ENCODE measurements at regions not wholly inside any gene's neighbourhood (a gene's known extent, or its start where the extent isn't known, plus 50 kb on each side); places are given as distances from the start of the nearest gene placed in this dataset.

DNA sequence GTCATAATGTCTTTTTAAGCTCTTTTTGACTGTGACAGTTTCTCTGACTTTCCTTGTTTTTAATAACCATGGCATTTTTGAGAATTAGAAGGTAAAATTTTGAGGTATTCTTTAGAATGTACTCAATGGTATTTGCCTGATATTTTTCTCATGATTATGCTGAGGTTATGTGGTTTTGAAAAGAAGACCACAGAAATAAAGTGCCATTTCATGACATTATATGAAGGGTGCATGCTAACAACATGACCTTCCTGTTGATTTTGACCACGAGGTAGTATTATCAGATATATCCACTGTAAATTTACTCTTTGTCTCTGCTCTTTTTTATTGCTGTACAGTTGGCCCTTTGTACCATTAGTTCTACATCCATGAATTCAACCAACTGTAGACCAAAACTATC is 1418.5 kb downstream of the PLA2G4A start:
- no peak for DNase-seq (ENCODE audit: low read depth, low spot score)

DNA sequence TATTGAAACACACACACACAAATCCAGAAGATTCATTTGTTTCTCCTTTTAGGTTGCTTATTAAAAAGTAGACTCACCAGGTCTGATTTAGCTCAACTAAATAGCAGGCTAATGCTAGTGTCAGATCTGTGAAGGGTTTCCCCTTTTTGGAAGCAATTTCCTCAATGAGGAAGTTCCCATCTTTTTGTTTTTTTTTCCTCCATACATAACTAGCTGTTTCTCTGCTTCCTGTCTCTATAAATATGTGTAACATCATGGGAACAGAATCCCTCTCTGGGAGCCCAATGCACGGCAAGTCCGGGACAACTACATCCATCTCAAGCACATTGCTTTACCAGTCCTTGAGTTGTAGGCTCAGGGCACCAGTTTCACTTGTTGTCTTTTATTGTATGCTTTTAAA is 1421.1 kb downstream of the PLA2G4A start:
- no peak for DNase-seq (ENCODE audit: low read depth, low spot score)

DNA sequence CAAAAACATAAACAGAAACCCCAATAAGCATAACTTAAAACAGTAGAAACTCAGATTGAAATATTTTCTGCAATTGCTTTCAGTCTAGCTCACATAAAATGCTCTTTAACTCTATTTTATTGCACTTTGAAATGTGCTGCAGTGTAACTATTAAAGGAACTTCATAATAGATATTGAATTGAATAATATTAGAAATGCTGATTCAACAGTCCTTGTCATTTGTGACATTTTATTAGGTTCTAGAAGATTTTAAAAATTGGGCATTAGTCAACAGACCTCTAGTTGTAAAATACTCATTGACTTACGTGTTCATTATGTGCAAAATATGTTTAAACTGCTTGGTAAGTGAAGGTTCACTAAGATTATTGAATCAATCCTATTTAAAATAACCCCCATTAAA is 1422.3 kb downstream of the PLA2G4A start:
- no peak for DNase-seq (ENCODE audit: low read depth, low spot score)

DNA sequence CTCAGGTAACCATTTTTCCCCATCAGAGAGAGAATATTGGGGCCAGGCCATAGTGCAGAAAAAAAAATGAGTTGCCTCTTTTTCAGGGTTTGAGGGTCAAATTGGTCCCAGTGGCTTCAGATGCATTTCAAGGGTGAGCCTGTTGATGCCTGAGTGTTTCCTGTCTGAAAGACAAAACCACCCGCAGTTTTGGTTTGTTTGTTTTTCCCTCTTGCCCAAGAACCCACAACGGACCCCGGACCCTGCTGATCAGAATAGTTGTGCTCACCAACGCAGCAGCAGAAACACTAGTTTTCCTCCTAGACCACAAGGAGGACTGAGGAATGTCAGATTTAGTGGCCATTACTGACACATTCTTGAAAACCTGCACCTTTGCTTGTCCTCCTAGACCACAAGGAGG is 1433.1 kb downstream of the PLA2G4A start:
- DNase-seq (ENCODE audit: low read depth, low spot score): no peak

DNA sequence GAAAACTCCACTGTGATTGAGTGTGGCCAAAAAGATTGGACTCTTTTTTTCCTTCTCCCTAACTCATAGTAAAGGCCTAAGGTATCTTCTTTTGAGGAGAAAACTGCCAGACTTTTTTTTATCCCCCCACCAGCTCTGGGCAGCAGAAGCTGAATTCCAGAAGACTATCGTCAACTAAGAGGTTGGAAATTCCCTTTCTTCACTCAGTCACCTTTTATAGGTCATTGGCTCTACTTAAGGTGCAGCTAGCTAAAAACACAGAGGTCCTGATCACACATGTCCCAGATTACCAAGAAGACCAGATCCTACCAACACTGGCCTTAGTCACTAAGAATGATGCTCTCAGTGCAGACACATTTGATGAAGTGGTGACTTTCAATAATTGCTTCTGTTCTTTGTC is 1441.2 kb downstream of the PLA2G4A start:
- no peak for DNase-seq (ENCODE audit: low read depth, low spot score)

DNA sequence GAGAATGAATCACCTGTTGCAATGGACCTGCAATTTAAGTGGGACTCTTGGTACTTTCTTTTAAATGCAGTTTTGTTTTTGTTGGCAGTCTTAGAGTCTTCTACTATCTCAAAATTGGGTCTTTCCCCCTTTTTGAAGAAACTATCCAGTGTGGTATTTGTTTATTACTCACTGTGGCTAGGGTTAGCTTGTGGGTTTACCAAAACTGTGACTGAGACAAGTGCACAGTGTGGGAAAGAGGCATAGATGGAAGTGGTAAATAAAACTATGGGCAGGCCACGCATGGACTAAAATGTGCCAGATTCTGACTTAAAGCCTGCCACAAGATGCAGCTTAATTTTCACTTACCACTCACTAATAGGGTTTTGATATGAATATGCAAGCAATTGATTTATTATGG is 1441.7 kb downstream of the PLA2G4A start:
- DNase-seq (ENCODE audit: low read depth, low spot score): no peak

DNA sequence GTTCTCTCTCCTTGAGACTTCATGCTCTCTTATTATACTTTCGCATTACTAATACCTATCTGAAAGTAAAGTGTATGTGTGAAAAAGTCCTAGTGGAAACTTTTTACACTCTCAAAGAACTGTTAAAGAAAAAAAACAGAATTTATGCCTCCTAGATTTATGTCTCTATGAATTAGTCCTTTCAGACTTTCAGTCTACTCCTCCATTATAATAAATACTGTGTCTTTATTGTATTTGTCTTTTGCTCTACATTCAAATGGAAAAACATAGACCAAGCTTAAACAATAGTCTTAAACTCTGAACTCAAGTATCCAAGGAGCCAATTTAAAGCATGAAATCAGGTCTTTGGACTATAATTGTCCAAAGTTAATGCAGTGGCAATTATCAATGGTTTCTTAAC is 1449.0 kb downstream of the PLA2G4A start:
- DNase-seq (ENCODE audit: low read depth, low spot score): no peak

DNA sequence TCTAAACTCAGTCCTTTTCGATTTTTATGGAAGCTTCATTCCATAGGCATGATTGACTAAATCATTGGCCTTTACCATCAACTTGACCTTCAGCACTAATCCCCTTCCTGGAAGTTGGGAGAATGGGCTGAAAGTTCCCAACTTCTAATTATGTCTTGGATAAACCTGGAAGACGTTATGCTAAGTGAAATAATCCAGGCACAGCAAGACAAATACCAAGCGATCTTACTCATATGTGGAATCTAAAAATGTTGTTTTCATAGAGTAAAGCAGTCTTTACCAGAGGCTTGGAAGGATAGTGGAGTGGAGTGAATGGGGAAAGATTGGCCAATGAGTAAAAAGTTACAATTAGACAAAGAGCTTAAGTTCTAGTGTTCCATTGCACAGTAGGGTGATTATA is 1453.2 kb downstream of the PLA2G4A start:
- no peak for DNase-seq (ENCODE audit: low read depth, low spot score)

DNA sequence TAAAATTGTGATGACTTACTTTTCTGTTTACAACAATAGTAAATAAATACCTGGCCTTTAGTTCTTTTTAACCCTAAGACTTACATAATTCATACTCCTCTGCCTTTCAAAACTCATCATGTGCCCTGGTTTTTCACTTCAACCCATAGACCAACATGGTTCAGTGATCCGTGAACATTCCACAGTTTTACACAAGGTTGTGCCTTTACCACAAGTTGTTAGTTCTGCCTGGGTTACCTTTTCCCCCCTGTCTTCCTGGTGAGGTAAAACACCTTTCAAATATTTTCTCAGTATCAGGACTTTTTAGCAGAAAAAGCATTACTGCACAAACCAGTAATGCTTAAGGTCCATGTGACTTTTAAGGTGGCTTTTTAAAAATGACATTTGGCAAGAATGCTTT is 1466.4 kb downstream of the PLA2G4A start:
- DNase-seq (ENCODE audit: low read depth, low spot score): no peak

DNA sequence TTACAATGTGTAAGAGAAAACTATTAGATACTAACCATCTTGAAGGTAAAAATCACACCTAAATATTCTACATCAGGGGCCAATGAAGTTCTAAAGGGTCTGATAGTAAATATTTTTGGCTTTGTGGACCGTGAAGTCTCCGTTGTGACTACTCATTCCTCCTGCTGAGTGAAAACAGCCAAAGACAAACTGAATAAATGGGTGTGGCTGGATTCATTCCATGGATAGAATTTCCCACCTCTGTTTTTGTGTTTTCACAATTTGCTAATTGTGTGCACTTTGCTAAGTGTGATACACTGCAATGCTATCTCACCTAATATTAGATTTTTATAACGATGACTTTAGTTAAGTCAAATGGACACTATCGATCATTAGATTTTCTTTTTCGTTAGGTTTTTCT is 1474.0 kb downstream of the PLA2G4A start:
- DNase-seq (ENCODE audit: low read depth, low spot score): no peak

DNA sequence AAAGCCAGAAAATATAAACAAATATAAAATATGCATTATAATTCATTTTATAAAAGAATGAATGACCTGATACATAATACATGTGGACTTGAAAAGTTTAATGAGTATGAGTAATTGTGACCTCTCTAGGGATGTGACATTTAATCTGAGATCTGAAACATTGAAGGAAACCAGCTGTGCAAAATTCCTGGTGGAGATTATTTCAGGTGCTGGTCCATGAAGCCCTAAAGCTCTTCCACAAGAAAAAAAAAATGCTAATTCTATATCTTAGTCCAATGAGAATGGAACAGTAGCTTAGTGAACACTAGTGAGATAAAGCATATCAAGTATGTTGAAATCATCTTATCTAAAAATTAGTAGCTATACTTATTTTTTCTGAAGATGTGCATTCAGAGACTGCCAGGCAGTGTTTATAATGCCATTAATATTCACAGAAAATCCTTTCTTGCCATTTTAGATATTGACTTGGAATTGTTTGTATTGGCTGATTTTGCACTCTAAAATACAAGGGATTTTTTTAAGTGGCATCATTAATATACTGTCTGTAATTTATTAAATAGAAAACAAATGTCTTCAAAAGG is 1485.9 kb downstream of the PLA2G4A start:
- DNase-seq (ENCODE audit: low read depth, low spot score): no peak

DNA sequence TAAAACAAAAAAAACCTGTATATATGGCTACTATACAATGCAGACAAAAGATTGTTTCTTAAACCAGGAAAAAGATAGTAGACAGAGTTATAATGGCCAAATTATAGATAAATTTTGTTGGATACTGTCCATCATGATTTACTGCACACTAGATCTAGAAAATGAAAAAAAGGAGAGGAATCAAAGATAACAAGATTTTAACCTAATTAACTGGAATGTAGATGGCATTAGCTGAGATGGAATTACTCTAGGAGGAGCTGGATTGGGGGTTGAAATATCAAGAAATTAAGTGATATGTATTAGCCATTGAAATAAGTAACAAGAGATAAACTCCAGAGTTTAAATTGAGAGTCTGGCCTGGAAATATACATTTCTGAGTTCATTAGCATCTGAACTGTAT is 1489.1 kb downstream of the PLA2G4A start:
- no peak for DNase-seq (ENCODE audit: low read depth, low spot score)

DNA sequence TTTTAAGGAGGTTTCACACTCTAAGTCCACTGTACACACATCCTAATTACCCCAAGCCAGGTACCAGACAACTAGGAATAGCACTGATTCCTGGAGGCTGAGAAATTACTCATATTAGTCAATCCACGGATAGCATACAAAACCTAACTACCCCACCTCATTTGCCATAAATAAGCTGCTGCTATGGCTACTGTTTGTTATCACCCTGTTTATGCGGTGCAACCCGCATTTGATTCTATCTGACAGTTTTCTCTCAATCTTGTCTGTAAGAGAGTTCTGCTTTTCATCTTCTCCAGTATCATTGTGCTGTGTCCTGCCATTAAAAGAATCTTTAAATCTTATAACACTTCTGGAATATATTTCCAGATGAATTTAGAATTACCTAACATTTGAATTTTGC is 1496.5 kb downstream of the PLA2G4A start:
- DNase-seq (ENCODE audit: low read depth, low spot score): no peak

DNA sequence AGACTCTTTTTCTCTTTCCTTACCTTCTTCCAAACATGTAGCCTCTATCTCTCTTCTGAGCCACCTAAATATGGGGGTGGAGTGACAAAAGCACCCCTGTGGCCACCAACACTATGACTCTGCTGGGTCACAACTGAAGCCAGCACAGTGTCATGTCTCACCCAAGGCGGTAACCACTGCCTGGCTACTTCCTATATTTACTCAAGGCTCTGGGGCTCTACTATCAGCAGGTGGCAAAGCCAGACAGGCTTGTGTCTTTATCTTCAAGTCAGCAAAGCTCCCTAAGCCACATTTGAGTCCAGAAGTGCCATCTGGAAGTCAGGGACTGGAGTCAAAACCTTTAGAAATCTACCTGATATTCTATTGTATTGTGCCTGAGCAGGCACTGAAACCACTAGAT is 1515.2 kb downstream of the PLA2G4A start:
- no peak for DNase-seq (ENCODE audit: low read depth, low spot score)

DNA sequence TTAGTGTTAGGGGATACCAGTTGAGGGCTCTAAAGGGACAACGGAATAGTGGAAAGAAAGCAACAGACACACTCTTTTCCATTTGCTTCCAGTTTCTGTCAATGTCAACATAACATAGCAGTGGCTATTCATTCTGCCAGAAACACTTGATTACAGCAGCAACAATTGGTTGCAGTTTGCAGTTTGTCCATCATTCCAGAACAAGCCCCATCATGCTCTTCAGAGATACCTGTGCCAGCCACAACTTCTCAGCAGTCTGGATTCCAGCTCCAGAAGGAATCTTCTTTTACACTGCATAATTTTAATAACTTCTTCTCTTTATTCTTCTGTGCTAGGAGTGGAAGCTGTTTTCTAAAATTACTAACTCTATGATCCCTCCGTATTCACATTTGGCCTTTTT is 1521.4 kb downstream of the PLA2G4A start:
- DNase-seq (ENCODE audit: low read depth, low spot score): no peak

DNA sequence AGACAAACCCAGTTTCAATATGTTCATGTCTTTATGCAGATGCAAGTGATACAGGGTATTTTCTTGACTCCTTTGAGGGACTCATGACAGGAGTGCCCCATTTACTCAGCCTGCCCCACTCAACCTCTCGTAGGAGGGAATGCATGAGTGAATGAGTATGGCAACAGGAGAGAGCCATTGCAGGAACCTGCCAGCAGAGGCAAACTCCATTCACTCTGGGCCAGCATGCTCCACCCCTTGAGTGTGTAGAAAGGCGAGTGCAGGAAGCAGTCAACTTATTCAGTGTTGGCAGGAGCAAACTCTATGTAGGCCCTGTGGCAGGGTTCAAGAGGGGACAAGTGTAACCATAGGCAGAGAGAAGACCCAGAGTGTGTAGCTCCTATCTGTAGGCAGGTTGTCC is 1526.3 kb downstream of the PLA2G4A start:
- no peak for DNase-seq (ENCODE audit: low read depth, low spot score)

DNA sequence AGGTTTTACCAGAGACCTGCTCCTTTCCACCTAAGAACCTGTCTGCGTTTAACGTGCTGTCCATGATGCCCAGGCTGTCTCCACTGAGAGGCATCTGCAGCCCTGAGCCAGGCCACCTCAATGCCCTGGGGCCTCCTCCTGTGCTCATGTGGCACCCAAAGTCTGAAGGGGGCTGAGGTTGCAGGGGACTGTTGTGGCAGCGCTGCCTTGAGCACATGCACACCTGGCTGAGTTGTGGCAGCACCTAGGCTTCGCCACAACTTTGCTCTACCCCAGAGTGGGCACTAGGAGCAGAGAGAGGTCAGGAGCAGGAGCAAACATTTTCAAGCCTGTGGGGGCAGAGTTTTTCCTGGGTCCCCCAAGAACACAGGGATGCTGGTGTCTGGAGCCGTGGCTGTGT is 1527.1 kb downstream of the PLA2G4A start:
- DNase-seq (ENCODE audit: low read depth, low spot score): no peak

DNA sequence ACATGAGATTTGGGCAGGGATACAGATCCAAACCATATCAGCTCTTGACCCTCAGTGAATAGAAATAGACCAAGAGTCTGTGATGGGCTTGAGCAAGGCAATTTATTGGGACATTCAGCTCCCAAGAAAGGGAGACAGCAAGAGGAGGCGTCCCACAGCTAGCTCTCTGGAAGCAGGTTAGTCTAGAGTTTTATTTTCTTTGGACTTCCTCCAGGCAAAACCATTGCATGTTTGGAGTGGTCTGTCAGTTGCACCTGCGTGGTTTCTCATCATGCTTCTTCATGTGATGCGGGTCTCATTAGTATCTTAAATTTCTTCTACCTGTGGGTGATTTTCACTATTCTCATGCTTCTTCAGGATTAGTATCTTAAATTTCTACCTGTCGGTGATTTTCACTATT is 1530.6 kb downstream of the PLA2G4A start:
- DNase-seq (ENCODE audit: low read depth, low spot score): no peak

DNA sequence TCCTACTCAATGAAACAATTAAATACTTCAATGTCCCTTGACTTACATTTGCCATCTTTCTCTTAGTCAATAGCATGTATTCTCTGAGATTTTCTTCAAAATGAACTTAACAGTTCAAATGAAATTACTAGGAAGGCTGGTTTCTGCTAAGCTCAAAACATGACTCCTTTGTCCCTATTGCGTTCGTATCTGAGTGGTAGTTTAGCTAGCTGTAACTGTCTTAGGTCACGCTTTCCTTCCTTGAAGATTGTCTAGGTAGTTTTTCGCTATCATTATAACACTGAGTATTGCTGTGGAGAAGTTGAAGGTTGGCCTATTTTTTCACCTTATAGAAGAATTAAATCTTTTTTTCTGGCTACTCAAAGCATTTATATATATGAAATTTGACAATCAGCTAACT is 1535.2 kb downstream of the PLA2G4A start:
- DNase-seq (ENCODE audit: low read depth, low spot score): no peak

DNA sequence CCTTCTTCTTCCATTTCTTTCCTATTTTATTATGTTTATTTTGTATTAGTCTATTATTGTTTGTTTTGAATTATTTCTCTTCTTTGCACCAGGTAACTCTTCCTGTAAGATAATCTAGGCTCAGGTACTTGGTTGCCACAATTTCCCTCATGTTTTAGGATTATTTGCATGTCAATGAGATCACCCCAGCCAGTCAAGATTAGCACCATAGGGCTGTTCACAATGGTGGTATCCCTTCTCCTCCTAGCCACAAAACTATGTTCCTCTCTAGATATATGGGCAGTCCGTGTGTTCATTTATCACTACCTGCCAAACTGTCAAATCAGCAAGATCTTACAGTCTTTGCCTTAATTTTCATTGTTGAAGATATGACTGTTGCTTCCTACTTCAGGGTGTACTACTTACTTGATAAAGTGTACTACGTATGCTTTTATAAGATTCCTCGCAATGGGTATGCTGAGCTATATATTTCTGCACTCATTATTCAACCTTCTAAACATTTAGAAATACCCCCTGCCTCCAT is 1536.2 kb downstream of the PLA2G4A start:
- DNase-seq (ENCODE audit: low read depth, low spot score): no peak

DNA sequence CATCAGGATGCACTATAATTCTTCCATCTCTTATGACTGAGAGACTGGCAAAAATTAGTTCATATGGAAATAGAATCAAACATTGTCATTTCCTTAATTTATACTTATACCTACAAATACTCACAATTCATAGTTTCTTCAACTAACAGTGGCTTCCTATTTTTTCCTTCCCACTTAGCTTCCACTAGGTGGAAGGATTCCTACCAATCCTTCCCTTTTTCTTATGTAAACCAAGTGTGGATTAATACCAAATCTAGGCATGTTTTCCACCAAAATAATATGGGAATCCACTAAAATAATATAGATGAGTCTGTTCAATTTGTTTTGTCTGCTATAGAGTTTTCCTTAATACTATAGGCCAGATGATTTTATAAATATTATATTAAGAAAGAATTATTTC is 1537.1 kb downstream of the PLA2G4A start:
- DNase-seq (ENCODE audit: low read depth, low spot score): no peak

DNA sequence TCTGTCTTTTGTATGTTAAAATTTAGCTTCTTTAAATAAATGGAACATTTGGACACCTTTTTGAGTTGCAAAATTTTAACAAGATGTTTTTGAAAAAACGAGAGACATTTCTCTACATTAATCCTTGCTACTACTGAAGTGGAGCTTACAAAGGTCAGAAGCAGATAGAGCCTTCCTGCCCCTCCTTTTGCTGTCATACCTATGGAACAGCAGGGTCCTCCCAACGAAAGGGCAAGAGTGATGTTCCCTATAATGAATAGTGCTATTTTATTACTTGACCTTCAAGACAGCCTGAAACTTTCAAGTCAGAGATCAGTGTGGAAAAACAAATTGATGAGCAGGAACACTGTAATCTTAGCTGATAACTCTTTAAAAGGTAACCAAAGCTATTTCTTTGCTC is 1538.9 kb downstream of the PLA2G4A start:
- no peak for DNase-seq (ENCODE audit: low read depth, low spot score)

DNA sequence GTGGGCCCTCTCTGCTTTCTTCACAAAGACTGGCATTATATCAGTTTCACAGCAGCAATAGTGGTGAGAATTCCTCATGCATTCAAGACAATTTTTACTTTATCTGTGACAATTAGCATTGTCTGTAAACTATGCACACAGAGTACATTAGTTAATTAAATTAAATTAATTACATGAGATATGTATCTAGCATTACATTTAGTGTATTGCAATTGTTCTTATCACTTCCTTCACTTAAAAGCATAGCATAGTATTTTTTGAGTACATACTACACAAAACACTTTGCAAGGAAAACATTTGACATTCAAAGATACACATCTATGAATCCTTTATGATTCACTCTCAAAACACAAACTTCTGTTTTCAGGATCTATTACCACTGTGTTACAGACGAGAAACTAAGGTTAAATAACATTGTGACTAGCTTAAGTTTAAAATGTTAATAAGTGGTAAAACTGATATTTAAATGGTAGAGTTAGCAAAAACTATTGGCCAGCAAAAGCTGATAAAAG is 1542.6 kb downstream of the PLA2G4A start:
- DNase-seq (ENCODE audit: low read depth, low spot score): no peak

DNA sequence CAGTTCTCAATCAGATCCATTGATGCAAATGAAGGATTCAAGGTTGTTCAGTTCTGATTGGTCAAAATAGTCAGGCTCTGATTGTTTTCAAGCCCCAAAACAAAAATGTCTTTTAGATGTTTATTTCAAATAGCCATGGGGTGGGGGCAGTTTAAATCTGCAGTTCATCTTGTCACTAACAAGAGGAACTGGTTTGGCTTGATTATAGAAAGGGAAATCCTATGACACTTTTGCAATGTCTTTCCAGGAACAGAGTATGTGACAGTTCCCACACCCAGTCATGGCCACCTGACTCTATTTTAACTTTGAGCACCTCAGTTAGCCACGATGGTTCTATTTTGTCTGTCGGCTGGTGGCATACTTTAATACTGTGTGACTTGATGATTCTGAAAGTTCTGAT is 1544.1 kb downstream of the PLA2G4A start:
- DNase-seq (ENCODE audit: low read depth, low spot score): no peak

Measured in pulmonary artery endothelial cell (primary cell).